ENCODE measurements at regions not wholly inside any gene's neighbourhood (a gene's known extent, or its start where the extent isn't known, plus 50 kb on each side); places are given as distances from the start of the nearest gene placed in this dataset.

DNA sequence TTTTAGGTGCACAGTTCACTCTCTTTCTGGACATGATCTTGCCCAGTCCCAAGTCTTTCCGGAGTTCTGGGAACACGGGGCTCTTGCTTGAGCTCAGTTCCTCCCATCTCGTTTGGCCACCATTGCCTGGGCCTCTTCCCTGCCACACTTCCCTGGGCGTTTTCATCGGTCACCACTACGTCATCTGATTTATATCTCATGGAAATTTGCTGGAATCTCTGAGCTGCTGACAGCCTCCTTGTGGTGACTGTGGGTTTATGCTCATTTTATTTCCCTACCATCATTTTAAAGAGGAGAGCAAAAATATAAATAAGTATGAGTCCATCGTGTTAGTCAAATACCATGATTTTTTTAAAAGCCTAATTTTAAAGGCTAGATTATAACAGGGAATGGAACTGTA is 449.1 kb upstream of the KAZN start:
- no peaks in the 10 kb centered on the region for H3K4me1 Mint-ChIP-seq

DNA sequence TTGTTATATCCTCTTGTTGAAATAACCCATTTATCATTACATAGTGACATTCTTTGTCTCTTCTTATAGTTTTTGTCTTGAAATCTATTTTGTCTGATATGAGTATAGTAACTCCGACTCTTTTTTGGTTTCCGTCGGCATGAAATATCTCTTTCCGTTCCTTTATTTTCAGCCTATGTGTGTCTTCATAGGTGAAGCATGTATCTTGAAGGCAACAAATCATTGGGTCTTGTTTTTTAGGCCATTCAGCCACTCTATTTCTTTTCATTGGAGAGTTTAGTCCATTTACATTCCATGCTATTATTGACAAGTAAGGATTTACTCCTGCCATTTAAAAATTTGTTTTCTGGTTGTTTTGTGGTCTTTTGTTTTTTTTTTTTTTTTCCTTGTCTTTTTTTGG is 441.9 kb upstream of the KAZN start:
- no peak overlapping the region for H3K27ac Mint-ChIP-seq
- no peaks in the 10 kb centered on the region for H3K4me1 Mint-ChIP-seq
- H3K27me3 Mint-ChIP-seq (ENCODE audit: low read depth in 2 of 2), result peaks cover 4 to 24% of the 10 kb centered on the region in 2 donors
- no peak overlapping the region for H3K4me3 Mint-ChIP-seq
- DNase-seq (no peak), ATAC-seq (no peak)
- H3K36me3 ChIP-seq (ENCODE audit: control insufficient read depth, insufficient read depth, low read length), result no peaks in the 10 kb centered on the region
- WGBS (ENCODE audit: insufficient coverage), result 100% methylated on average over 4 of the region's 4 CpGs
- H3K4me1 ChIP-seq (ENCODE audit: control insufficient read depth, insufficient read depth, low read length), result no peaks in the 10 kb centered on the region
- peaks cover 4% of the 10 kb centered on the region for H3K9me3 ChIP-seq (ENCODE audit: control insufficient read depth, insufficient read depth, low read length)
- H3K27ac ChIP-seq (ENCODE audit: low read length), result no peak overlapping the region
- no peaks in the 10 kb centered on the region for H3K27me3 ChIP-seq (ENCODE audit: control insufficient read depth, insufficient read depth, low read length)
- TF ChIP-seq, protein P1, sequence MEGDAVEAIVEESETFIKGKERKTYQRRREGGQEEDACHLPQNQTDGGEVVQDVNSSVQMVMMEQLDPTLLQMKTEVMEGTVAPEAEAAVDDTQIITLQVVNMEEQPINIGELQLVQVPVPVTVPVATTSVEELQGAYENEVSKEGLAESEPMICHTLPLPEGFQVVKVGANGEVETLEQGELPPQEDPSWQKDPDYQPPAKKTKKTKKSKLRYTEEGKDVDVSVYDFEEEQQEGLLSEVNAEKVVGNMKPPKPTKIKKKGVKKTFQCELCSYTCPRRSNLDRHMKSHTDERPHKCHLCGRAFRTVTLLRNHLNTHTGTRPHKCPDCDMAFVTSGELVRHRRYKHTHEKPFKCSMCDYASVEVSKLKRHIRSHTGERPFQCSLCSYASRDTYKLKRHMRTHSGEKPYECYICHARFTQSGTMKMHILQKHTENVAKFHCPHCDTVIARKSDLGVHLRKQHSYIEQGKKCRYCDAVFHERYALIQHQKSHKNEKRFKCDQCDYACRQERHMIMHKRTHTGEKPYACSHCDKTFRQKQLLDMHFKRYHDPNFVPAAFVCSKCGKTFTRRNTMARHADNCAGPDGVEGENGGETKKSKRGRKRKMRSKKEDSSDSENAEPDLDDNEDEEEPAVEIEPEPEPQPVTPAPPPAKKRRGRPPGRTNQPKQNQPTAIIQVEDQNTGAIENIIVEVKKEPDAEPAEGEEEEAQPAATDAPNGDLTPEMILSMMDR (IDR thresholded peaks at IDR 0.05), result no peak
- peaks cover 6 to 15% of the 10 kb centered on the region in 2 donors for H3K9me3 Mint-ChIP-seq
- peaks cover 10% of the 10 kb centered on the region for H3K36me3 Mint-ChIP-seq
- no peak overlapping the region for H3K4me3 ChIP-seq (ENCODE audit: low read length)
- intact Hi-C loops (cut with micrococcal nuclease), result no loop called here

More for the DNA sequence above, 449.1 kb upstream of the KAZN start:
- Histone ChIP-seq H3K27me3 (ENCODE audit: control insufficient read depth, insufficient read depth, low read length) (no peaks in the 10 kb centered on the region), H3K9me3 (ENCODE audit: control insufficient read depth, insufficient read depth, low read length) (no peaks in the 10 kb centered on the region), H3K27ac (ENCODE audit: low read length) (no peak overlapping the region), H3K4me1 (ENCODE audit: control insufficient read depth, insufficient read depth, low read length) (no peaks in the 10 kb centered on the region), H3K4me3 (ENCODE audit: low read length) (no peak overlapping the region), H3K36me3 (ENCODE audit: control insufficient read depth, insufficient read depth, low read length) (no peaks in the 10 kb centered on the region)
- H3K27ac Mint-ChIP-seq, result no peak overlapping the region
- no peak overlapping the region for H3K4me3 Mint-ChIP-seq
- WGBS (ENCODE audit: insufficient coverage), result 74% methylated on average over 6 of the region's 7 CpGs
- DNase-seq, result no peak
- peaks cover 11 to 25% of the 10 kb centered on the region in 2 donors for H3K27me3 Mint-ChIP-seq (ENCODE audit: low read depth in 2 of 2)
- H3K9me3 Mint-ChIP-seq, result no peaks in the 10 kb centered on the region
- TF ChIP-seq, protein P1 (IDR thresholded peaks at IDR 0.05), result no peak
- no peaks in the 10 kb centered on the region for H3K36me3 Mint-ChIP-seq
- ATAC-seq, result no peak
- intact Hi-C loops (cut with micrococcal nuclease), result no loop called here

DNA sequence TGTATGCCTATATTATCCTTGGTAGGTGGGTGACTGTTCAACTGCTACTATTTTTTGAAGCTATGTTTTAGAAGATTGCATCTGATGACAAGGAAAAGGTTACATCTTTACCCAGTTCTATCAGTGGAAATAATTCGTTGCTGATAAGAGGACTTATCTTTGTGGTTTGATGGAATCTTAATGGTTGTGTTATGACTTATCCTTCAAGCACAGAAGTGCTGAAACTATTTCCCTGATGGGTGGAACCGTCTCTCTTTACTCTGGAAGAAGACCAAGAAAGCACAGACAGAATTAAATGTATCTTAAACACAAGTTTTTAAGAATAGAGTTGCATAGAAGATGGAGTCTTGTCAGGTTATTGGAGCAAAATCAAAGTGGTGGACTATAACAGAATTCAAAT is 437.7 kb upstream of the KAZN start:
- no peak overlapping the region for H3K27ac Mint-ChIP-seq
- Histone ChIP-seq H3K36me3 (ENCODE audit: control insufficient read depth, insufficient read depth, low read length) (no peaks in the 10 kb centered on the region), H3K27me3 (ENCODE audit: control insufficient read depth, insufficient read depth, low read length) (no peaks in the 10 kb centered on the region), H3K4me1 (ENCODE audit: control insufficient read depth, insufficient read depth, low read length) (no peaks in the 10 kb centered on the region), H3K9me3 (ENCODE audit: control insufficient read depth, insufficient read depth, low read length) (peaks cover 4% of the 10 kb centered on the region), H3K4me3 (ENCODE audit: low read length) (no peak overlapping the region), H3K27ac (ENCODE audit: low read length) (no peak overlapping the region)
- peaks cover 0 to 2% of the 10 kb centered on the region in 2 donors for H3K27me3 Mint-ChIP-seq (ENCODE audit: low read depth in 2 of 2)
- WGBS (ENCODE audit: insufficient coverage), result 42% methylated on average over 2 of the region's 2 CpGs
- peaks cover 10% of the 10 kb centered on the region for H3K36me3 Mint-ChIP-seq
- H3K4me1 Mint-ChIP-seq, result no peaks in the 10 kb centered on the region
- peaks cover 5 to 9% of the 10 kb centered on the region in 2 donors for H3K9me3 Mint-ChIP-seq
- DNase-seq (no peak), ATAC-seq (no peak)
- TF ChIP-seq, protein P1 (IDR thresholded peaks at IDR 0.05), result no peak
- H3K4me3 Mint-ChIP-seq, result no peak overlapping the region
- intact Hi-C loops (cut with micrococcal nuclease), result no loop called here

DNA sequence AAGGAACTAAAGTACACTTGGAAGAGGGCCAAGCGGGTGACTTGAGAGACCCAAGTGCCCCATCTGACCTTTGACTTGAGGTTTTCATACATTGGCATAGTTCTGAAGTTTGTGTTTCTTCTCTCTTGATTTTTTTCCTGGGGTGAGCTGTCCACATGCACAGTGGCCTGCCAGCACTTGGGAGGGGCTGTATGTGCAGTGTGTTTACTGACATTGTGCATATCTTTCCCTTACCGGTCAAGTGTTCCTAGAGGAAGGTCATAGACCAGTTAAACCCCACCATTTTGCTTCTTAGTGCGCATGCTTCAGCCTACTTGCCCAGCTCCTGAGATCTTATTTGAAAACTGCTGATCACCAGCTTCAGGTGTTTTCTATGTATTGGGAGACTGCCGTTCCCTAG is 435.2 kb upstream of the KAZN start:
- no peaks in the 10 kb centered on the region for H3K27me3 ChIP-seq (ENCODE audit: control insufficient read depth, insufficient read depth, low read length)
- ATAC-seq (no peak), DNase-seq (no peak)
- no peak overlapping the region for H3K4me3 Mint-ChIP-seq
- no peak overlapping the region for H3K27ac ChIP-seq (ENCODE audit: low read length)
- intact Hi-C loops (cut with micrococcal nuclease), result no loop called here
- no peaks in the 10 kb centered on the region for H3K36me3 ChIP-seq (ENCODE audit: control insufficient read depth, insufficient read depth, low read length)
- peaks cover 4% of the 10 kb centered on the region for H3K9me3 ChIP-seq (ENCODE audit: control insufficient read depth, insufficient read depth, low read length)
- H3K4me3 ChIP-seq (ENCODE audit: low read length), result no peak overlapping the region
- H3K4me1 Mint-ChIP-seq, result no peaks in the 10 kb centered on the region
- H3K27ac Mint-ChIP-seq, result no peak overlapping the region
- H3K9me3 Mint-ChIP-seq, result no peaks in the 10 kb centered on the region
- TF ChIP-seq, protein P1 (IDR thresholded peaks at IDR 0.05), result no peak
- peaks cover 0 to 2% of the 10 kb centered on the region in 2 donors for H3K27me3 Mint-ChIP-seq (ENCODE audit: low read depth in 2 of 2)
- no peaks in the 10 kb centered on the region for H3K36me3 Mint-ChIP-seq
- no peaks in the 10 kb centered on the region for H3K4me1 ChIP-seq (ENCODE audit: control insufficient read depth, insufficient read depth, low read length)
- WGBS (ENCODE audit: insufficient coverage), result 98% methylated on average over 3 of the region's 4 CpGs
